LoVo (cell line): ENCODE measurements at regions not wholly inside any gene's neighbourhood (a gene's known extent, or its start where the extent isn't known, plus 50 kb on each side); places are given as distances from the start of the nearest gene placed in this dataset.

ENCODE experiments used
- DNase-seq: peaks from one replicate; pipeline ENCODE4 v3.0.0-alpha.2; 2016; ENCODE audit warnings: low spot score

DNA sequence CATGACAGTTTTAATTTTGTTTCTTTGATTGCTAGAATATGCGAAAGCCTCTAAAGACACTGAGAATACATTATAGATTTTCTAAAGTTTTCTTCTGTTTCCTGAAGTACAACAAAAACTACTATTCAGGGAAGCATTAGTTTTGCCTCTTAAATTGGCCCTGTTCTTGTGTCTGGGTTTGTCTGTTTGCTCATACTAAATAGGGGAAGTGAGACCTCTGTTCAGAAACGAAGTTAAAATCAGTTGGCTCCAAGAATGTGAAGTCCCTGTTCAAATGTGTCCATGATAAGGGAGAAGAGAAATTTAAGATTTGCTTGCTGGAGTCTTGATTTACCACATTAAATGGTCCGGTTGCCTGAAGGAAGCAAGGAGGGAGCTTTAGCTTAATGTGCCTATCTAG, 327.3 kb upstream of the GBE1 start:
- DNase-seq, result no peak

DNA sequence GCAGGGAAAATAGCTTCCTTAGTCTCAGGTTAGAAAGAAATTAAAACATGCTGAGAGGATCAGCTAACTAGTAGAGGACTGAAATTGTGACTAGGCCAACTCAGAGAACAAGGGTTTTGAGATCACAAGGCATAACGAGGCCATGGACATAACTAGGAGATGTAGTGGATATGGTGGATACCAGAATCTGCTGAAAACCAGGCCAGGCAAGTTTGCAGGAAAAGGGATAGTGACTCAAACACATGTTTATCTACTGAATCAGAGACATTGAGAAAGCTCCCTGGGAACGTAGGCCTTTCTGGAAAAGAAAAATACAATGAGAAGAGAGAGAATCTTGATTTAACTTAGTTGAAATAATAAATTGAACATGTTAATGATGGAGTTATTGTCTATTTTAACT, 326.5 kb upstream of the GBE1 start:
- DNase-seq, result no peak

DNA sequence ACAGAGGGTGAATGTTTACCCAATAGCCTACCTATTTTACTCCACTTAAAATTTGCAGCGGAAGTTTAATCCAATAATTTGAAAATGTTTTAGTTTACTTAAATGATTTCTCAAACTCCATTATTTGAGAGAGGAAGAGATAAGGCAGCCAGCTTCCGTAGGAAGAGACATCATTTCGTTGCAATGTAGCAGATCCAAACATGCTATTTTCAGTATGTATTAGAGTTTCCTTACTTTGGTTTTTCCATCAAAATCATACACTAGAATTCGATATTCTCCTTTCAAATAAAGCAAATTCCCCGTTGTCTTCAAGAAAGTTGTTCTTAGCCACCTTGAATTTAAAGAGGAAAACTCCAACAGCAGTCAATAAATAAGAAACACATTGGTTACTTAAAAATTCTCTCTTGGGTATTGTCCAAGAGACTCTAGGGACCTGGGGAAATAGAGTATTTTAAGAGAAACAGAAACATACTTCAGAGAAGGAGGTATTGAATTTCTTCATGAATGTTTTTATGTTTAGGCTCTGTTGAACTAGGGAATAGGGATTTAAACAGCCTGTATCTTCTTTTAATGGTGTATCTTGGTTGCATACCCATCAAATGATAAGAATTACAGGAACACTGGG, 324.5 kb upstream of the GBE1 start:
- no peak for DNase-seq

DNA sequence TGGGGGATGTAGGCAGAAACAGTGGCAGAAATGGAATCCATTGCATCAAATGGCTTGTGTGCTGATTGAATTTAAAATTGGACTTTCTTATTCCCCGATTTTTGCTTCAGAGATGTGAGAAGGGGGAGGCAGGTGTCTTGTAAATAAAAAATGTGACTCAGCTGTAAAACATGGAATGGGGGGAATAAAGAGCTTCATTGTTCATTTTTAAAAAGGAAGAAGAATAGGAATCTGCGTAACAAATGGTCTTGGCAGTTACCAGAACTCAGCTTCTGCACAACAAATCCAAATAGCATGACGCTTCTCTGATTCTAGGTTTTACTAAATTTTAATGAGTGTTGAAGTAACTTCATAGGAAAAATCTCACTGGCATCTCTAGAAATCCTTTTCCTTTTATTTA, 323.9 kb upstream of the GBE1 start:
- no peak for DNase-seq

DNA sequence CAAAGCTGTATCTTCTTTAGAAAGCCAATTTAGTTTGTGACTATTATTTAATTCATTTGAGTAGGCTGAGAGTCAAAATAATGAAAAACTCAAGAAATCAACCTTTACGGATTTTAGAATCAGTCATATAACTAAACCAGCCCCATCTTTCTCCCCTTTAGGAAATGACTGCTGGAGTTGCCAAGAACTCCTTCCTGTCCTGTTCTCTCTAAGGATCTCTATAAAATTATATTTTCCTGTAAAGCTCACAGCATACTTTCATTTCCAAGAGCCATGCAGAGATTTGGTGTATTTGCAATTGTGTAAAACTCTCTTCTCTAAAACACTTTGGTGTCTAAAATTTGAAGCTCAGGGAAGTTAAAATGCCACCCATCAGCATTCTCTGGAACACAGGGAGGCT, 323.4 kb upstream of the GBE1 start:
- DNase-seq, result no peak

DNA sequence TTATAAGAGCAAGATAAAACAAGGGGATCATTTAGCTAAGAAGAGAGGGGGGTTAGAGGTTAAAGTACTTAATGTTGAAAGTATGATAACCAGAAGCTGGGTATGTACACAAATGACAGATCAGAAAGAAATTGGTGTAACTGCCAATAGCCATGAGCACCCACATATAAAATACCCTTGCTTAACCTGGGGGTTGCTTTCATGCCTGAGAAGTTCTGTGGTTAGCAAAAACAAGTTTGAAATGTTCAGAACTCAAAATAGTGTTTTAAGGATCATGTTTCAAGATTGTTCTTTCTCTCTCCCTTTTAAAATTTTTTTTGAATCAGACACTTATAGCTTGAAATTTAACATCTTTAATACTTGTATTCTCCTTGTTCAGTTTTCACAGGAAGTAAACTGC, 321.4 kb upstream of the GBE1 start:
- no peak for DNase-seq

DNA sequence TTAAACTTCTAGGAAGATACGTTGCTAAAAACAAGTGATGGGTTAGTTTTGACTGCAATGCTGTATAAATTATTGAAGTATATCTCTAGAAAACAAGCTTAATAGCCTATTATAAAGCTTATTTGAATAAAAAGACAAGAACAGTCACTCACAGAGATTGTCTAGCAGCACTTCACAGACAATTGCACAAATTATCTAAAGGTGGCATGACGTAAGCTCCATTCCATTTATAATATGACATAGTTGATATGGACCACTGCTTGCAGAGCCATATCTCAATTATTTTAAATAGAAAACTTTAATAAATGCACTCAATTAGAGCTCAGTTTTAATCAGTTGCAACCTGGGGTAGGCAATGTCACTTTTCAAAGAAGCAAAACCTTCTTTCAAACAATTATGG, 319.9 kb upstream of the GBE1 start:
- DNase-seq, result no peak

DNA sequence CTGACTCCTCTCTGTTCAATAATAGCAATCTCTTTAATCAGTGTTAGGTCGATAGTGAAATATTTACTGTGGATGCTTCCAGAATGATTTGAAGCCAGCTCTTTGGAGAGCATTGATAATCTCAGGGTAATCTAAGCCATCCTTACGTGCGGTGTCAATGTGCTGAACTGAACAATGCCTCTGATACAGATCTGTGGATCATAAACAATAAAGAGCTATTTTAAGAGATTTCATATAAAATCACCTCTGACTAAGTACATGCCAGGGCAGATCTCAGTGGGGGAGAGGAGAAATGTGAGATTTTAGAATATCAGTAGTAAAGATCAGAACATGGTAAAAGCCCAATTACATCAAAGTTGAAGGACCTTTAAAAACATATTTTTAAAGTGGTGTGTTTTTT, 319.3 kb upstream of the GBE1 start:
- DNase-seq, result no peak

DNA sequence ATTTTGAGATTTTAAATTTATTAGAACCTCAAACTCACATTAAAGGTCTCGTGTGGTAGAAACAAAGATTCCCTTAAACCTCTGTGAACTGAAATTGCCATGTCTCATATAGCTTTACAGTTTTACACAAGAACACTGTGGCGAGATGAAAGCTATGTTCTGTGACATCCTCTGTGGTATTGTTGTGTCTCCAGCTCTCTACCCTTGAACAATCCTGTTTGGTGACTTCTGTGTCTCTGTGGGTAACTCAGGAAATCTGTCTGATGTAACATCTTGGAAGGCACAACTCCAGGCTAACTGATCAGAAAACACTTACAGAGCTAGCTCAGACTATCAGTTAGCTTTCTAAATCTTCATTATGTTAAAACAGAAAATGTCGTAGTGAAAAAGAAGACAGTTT, 318.8 kb upstream of the GBE1 start:
- no peak for DNase-seq

DNA sequence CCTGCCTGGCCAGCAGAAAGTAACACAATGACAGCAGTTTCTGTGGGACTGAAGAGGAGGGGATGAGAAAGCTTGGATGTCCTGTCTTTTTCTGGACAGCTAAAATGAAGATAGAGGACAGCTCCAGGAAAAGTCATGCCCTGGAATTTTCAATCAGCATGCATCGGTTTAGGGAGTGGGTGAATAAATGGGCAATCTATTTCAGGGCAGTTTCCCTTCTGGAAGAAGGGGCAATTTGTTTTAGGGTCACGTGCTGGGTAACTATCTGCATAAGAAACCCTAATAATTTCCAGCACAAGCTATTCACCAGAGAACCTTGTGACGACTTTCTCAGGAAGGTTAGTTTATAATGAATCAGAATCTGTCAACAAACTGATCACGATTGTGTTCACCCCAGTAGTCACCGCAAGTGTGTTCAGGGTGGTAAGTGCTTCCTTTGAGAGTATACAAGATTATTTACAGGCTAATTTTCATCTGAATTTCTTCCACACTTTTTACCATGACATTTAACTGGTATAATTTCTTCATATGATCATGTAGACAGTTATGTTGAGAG, 318.0 kb upstream of the GBE1 start:
- DNase-seq, result no peak

DNA sequence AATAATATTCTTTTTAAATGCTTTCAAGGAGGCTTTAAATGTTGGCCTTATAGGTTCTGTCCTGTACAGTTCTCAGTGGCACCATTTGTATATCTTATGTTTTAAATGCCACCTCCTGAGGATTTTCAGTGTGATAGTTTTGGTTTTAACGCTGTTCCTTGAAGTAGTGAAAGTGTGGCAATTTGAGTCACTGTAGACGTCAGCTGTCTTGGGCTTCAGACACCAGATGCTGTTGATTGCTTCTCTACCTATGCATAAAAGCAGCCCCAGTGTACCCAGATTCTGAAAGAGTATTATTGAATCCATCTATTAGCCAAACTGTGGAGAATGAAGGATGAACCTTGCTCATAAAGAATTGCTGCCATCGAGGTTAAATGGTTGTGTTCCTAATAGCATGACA, 316.8 kb upstream of the GBE1 start:
- DNase-seq, result no peak

DNA sequence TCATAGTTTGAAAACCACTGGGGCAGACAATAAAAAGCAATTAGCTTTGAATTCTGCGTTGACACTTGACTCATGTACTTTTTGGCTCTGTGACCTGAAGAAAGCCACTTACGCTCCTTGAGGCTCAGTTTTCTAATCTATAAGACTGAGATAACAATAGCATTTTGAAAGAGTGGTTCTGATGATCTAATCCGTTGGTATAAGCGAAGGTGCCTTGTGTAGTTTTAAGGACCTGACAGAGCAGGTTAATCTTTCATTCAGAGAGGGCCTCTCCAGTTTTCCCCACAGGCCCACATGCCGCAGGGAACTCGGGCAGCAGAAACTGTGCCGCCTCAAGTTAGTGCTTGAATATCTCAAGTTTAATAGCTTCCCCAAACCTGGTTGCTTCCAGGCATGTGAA, 306.0 kb upstream of the GBE1 start:
- no peak for DNase-seq

DNA sequence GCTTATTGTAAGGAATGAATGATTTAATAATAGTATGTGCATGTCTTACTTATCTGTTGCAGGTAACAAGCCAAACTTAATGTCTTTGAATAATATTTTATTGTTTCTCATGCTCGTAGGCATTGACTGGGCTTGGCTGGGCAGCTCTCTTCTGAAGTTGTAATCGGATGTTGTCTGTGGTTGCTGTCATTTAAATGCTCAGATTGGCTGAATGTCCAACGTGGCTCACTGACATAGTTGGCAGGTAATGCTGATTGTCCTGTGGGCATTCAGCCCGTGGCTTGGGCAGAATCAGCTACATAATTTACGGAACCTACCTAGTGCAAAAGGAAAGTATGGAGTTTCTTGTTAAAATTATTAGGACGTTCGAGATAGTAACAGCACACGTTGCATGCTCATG, 297.4 kb upstream of the GBE1 start:
- no peak for DNase-seq

DNA sequence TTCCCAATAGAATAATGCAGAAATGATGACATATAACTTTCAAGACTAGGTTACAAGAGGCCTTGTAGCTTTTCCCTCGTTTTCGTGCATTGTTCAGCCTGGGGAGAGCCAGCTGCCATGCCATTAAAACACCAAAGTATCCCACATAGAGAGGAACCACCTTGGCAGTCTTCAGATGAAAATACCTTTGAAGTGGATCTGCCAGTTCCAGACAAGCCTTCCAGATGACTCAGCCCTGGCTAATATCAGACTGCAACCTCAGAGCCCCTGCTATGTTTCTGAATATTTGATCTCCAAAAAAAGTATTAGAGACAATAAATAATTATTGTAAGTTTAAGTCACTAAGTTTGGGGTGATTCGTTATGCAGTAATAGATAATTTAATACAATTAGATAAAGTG, 294.3 kb upstream of the GBE1 start:
- DNase-seq, result no peak

DNA sequence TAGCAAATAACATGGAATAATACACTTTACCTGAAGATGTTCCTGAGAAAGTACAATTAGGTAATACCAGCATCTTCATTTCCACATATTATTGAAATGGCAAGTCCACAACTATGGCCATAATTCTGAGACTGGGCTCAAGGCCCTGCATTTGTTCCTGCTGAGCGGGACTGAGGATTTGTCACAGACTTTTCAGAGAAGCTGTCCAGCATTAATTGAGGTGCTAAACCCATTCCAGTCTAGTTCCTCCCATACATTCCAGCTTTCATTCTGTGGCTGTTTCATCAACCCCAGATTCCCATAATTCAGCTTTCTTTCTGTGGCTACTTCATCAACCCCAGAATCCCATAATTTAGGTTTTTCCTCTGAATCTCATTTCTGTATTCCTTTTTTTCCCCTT, 293.4 kb upstream of the GBE1 start:
- DNase-seq, result no peak

DNA sequence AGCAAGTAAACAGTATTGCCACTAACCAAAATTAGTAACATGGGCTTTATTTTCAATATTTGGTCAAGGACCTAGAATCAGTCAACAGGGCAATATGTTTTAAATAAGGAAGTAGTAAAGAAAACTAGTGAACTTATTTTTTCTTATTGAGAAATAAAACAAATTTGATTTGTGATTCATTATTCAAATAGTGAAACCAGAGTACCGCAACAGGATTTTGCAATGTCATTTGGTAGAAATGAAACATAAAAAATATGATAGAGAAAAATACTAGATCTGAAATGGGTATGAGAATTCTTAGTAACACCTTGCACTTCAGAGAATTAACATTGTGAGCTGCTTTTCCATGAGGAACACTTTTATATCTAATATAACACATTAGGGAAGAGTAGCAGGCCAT, 291.8 kb upstream of the GBE1 start:
- no peak for DNase-seq

DNA sequence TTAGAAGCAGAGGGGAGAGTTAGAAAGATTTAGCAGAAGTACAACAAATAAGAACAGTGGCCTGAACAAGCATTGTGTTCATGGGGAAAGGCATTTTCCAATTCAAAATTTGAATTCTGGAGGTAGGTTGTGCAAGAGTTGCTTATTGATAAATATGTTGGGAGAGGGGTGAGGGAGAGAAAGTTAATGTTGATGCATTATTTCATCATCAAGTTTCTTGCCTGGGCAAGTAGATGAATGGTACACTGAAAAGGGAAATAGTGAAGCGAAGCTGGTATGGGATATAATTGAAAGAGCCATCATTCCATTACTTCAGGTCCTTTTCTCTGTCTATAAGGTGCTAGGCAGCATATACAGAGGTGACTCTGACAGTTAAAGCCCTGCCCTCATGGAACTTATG, 288.9 kb upstream of the GBE1 start:
- no peak for DNase-seq

DNA sequence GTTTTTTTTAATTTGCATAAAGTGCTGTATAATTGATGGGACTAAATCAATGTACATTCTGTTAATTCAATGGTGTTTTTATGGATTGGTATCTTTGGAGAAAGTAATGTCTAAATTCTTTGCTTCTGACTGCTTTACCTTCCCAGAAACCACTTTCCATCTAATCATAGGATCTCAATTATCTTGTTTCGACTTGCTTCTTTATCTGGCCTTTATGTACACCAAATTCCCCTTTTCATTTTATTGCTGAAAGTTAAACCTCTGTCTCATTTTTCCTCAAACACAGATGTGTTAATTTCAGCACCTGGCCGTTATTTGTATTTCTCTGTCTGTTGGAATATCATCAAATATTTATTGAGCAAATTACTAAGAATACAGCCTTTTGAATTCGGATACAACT, 287.3 kb upstream of the GBE1 start:
- DNase-seq, result no peak

DNA sequence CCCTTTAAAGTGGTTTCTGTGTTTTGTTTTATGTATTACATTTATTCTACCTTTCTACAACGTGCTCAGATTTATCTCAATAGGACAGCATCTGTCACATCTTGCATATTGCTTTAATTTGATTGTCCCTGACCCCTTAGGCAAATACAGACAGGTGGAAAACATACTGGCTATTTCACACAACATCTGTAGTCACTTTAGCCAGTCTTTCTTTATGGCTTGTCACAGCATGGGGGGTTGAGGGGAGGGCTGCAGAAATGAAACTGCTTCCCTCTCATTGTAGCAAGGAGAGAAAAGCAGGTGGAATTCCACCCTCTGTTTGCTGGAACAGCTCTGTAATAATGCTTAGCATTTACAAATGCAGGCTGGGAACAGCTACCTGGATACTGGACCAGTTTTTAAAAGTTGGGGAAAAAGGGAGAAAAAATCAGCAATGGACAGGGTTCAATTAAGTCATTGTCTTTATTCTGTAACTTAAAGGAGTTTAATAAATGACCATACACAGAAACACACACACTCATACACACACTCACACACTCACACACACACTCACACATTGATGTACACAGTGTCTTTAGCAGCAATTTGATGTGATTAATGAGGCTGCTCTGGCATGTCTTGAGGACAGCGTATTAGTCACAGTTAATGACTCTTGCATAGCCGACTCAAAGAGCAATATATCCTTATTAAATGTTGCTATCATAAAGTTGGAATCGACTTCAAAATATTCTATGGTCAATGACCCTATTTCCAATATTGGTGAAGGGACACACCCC, 283.7 kb upstream of the GBE1 start:
- no peak for DNase-seq

DNA sequence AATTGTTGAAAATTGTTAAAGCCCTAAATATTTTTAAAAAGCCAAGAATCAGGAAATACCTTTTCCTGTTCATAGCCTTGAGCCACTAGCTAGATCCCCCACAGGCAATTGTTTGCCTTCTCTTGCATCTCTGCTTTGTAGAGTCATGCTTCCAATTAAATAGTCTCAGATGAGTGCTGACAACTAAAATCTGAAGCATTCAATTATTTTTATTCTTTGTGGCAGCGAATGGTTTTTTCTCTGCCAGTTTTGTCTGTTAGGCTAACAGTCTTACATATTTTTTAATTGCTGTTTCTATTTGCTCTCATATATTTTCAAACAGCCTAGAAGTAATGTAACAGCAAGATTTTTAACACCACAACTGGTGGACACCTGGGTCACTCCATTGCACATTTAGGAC, 277.1 kb upstream of the GBE1 start:
- DNase-seq, result no peak

DNA sequence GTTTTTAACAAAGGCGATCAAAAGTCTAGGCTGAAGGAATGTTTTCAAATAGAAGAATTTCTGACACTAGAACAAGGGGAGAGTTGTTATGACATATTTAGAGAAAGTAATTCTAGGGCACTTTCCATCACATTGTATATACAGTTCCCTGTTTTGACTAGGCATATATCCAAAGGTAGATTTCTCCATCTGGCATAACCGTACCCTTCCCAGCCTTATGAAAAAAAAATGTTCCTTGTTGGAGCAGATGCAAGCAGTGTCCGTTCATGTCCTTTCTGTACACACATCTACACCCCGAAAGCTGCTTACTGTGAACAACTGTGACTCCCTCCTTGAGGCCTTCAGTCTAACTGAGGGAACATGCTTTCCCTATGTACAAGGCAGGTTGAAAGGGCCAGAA, 271.7 kb upstream of the GBE1 start:
- no peak for DNase-seq

DNA sequence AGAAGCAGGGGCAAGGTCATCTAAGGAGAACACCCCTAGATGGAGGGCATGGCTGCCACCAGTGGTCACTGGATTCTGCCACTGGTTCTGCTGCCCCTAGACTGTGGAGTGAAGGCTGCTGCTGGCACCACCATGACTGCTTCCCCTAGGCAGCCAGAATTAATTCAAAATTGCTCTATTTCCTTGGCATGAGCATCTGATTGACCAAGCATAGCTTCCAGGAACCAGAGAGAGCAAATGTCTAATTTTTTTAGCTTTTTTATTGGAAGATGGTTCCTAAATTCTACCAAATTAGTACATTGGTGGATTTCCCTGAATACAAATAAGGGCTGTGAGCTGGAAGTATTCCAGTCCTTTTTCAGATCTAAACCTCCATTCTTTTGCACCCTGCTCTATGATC, 270.2 kb upstream of the GBE1 start:
- DNase-seq, result no peak

DNA sequence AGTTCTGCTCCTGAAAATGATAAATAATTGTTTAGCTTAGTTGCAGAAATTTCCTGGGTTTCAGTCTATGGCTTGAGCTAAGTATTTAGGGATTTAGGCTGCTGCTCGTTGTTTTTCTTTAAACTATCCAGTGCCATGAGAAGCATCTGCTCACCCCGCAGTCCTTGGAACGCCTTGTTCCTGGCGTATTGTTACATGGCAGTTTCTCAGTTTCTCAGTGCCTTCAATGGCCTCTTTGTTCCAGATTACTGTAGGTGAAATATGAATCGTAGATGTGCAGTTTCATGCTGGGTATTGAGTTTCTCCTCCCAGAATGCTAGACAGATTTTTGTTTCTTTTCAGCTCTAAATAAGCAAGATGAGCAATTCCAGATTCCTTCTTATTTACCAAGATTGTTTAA, 269.5 kb upstream of the GBE1 start:
- no peak for DNase-seq

DNA sequence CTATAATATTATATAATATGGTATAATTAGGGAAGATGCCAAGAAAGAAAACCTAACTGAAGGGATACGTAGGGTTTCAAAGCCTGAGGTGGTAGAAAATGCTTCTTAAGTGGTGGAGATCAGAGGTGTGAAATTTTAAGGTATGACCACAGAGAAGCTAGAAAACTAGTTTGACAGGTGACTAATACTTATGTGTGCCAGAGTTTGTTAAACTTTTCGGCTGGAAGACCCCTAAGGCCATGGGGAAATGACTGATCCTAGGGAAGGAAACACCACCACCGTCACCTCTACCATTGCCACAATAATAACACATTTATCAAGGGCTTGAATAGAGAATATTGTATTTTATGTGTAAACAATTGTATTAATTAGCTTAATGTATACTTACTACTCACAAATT, 261.4 kb upstream of the GBE1 start:
- DNase-seq, result no peak
